SK-N-SH treated with all-trans-retinoic acid at 6 μM for 48 hours (cell line): ENCODE measurements at regions not wholly inside any gene's neighbourhood (a gene's known extent, or its start where the extent isn't known, plus 50 kb on each side); places are given as distances from the start of the nearest gene placed in this dataset.

Source experiments
- ATAC-seq: fragments of 200-7000 bp; cut with Tn5 transposase; 3 replicates; pipeline ENCODE4 v1.9.1; 2020; ENCODE audit warnings: mild to moderate bottlenecking, moderate library complexity
- ARNTL ChIP-seq: fragments of 450-650 bp; formaldehyde crosslinking; IDR thresholded peaks from 2 replicates; pipeline ENCODE4 v1.5.0; 2020; ENCODE audit warnings: low read depth, mild to moderate bottlenecking, moderate library complexity, borderline replicate concordance
- BACH2 ChIP-seq: fragments of 250-450 bp; sonication (Bioruptor Pico); IDR thresholded peaks from 2 replicates; pipeline ENCODE4 v1.9.0; 2021; ENCODE audit warnings: mild to moderate bottlenecking, borderline replicate concordance
- CREB5 ChIP-seq: fragments of 250-450 bp; sonication (Bioruptor Pico); IDR thresholded peaks from 2 replicates; pipeline ENCODE4 v1.5.1; 2020; ENCODE audit warnings: low read depth, mild to moderate bottlenecking, moderate library complexity
- CSDC2 ChIP-seq: fragments of 250-450 bp; sonication (Bioruptor Pico); IDR thresholded peaks from 2 replicates; pipeline ENCODE4 v1.5.0; 2020; ENCODE audit warnings: mild to moderate bottlenecking, moderate library complexity
- GLIS3 ChIP-seq: fragments of 250-450 bp; sonication (Bioruptor Pico); IDR thresholded peaks from 2 replicates; pipeline ENCODE4 v1.5.0; 2020; ENCODE audit warnings: mild to moderate bottlenecking, moderate library complexity
- ISL1 ChIP-seq: fragments of 250-450 bp; sonication (Bioruptor Pico); IDR thresholded peaks from 2 replicates; pipeline ENCODE4 v2.1.2; 2022; ENCODE audit warnings: mild to moderate bottlenecking, moderate library complexity
- OSR1 ChIP-seq: fragments of 250-450 bp; sonication (Bioruptor Pico); IDR thresholded peaks from 2 replicates; pipeline ENCODE4 v1.8.0; 2022; ENCODE audit warnings: moderate library complexity, mild to moderate bottlenecking, inconsistent platforms
- PATZ1 ChIP-seq: fragments of 250-450 bp; sonication (Bioruptor Pico); IDR thresholded peaks from 2 replicates; pipeline ENCODE4 v1.8.0; 2020; ENCODE audit warnings: mild to moderate bottlenecking, moderate library complexity, borderline replicate concordance
- PPARA ChIP-seq: fragments of 250-450 bp; sonication (Bioruptor Pico); IDR thresholded peaks from 2 replicates; pipeline ENCODE4 v1.5.0; 2020; ENCODE audit warnings: mild to moderate bottlenecking, borderline replicate concordance
- RARB ChIP-seq: fragments of 250-450 bp; sonication (Bioruptor Pico); IDR thresholded peaks from 2 replicates; pipeline ENCODE4 v1.8.0; 2021; ENCODE audit warnings: mild to moderate bottlenecking, moderate library complexity
- SNAI2 ChIP-seq: fragments of 250-450 bp; sonication (Bioruptor Pico); IDR thresholded peaks from 2 replicates; pipeline ENCODE4 v1.5.0; 2020; ENCODE audit warnings: mild to moderate bottlenecking, moderate library complexity
- TCF4 ChIP-seq: fragments of 250-450 bp; sonication (Bioruptor Pico); IDR thresholded peaks from 2 replicates; pipeline ENCODE4 v1.8.0; 2021; ENCODE audit warnings: mild to moderate bottlenecking, moderate library complexity, borderline replicate concordance
- TOX ChIP-seq: fragments of 250-450 bp; sonication (Bioruptor Pico); IDR thresholded peaks from 2 replicates; pipeline ENCODE4 v1.8.0; 2021; ENCODE audit warnings: mild to moderate bottlenecking, moderate library complexity, borderline replicate concordance
- ZC3H10 ChIP-seq: fragments of 250-450 bp; sonication (Bioruptor Pico); IDR thresholded peaks from 2 replicates; pipeline ENCODE4 v1.5.1; 2021; ENCODE audit warnings: mild to moderate bottlenecking, moderate library complexity
- ZFP3 ChIP-seq: fragments of 250-450 bp; sonication (Bioruptor Pico); IDR thresholded peaks from 2 replicates; pipeline ENCODE4 v1.5.0; 2020; ENCODE audit warnings: mild to moderate bottlenecking, moderate library complexity
- ZFP30 ChIP-seq: fragments of 450-650 bp; formaldehyde crosslinking; IDR thresholded peaks from 2 replicates; pipeline ENCODE4 v1.5.0; 2022; ENCODE audit warnings: mild to moderate bottlenecking, moderate library complexity
- ZNF565 ChIP-seq: fragments of 450-650 bp; formaldehyde crosslinking; conservative IDR thresholded peaks from 2 replicates; pipeline ENCODE4 v1.5.0; 2020; ENCODE audit warnings: low read depth, mild to moderate bottlenecking, moderate library complexity
- ZNF70 ChIP-seq: fragments of 450-650 bp; formaldehyde crosslinking; IDR thresholded peaks from 2 replicates; pipeline ENCODE4 v1.5.0; 2020; ENCODE audit warnings: mild to moderate bottlenecking, moderate library complexity
- ZNF8 ChIP-seq: fragments of 450-650 bp; formaldehyde crosslinking; IDR thresholded peaks from 2 replicates; pipeline ENCODE4 v1.5.0; 2020; ENCODE audit warnings: mild to moderate bottlenecking, moderate library complexity
- TF ChIP-seq, protein P1 (sequence below): fragments of 250-450 bp; sonication (Bioruptor Pico); IDR thresholded peaks from 2 replicates; pipeline ENCODE4 v1.8.0; 2021; ENCODE audit warnings: low read depth, mild to moderate bottlenecking, moderate library complexity, borderline replicate concordance
- TF ChIP-seq, protein P2 (sequence below): fragments of 250-450 bp; sonication (Bioruptor Pico); IDR thresholded peaks from 2 replicates; pipeline ENCODE4 v1.5.1; 2021; ENCODE audit warnings: mild to moderate bottlenecking, moderate library complexity

- TF ChIP-seq ISL1 (CRISPR knock-in tag): no peak
- TF ChIP-seq, protein P1, sequence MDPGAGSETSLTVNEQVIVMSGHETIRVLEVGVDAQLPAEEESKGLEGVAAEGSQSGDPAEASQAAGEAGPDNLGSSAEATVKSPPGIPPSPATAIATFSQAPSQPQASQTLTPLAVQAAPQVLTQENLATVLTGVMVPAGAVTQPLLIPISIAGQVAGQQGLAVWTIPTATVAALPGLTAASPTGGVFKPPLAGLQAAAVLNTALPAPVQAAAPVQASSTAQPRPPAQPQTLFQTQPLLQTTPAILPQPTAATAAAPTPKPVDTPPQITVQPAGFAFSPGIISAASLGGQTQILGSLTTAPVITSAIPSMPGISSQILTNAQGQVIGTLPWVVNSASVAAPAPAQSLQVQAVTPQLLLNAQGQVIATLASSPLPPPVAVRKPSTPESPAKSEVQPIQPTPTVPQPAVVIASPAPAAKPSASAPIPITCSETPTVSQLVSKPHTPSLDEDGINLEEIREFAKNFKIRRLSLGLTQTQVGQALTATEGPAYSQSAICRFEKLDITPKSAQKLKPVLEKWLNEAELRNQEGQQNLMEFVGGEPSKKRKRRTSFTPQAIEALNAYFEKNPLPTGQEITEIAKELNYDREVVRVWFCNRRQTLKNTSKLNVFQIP (CRISPR knock-in tag): no peak
- TF ChIP-seq CSDC2: no peak
- TF ChIP-seq ZNF565 (CRISPR knock-in tag): no peak
- no peak for TF ChIP-seq ZC3H10 (CRISPR knock-in tag)
- no peak for TF ChIP-seq RARB
- no peak for TF ChIP-seq ZFP30
- no peak for TF ChIP-seq SNAI2 (CRISPR knock-in tag)
- TF ChIP-seq ARNTL: no peak
- TF ChIP-seq OSR1 (CRISPR knock-in tag): no peak
- TF ChIP-seq BACH2 (CRISPR knock-in tag): no peak
- TF ChIP-seq TCF4 (CRISPR knock-in tag): no peak
- TF ChIP-seq CREB5 (CRISPR knock-in tag): no peak
- TF ChIP-seq PPARA (CRISPR knock-in tag): no peak
- ATAC-seq: no peak
These were observed 389.1 kb downstream of the GRIN2B start for GRCh38 chr12:13592063-13592942.

DNA sequence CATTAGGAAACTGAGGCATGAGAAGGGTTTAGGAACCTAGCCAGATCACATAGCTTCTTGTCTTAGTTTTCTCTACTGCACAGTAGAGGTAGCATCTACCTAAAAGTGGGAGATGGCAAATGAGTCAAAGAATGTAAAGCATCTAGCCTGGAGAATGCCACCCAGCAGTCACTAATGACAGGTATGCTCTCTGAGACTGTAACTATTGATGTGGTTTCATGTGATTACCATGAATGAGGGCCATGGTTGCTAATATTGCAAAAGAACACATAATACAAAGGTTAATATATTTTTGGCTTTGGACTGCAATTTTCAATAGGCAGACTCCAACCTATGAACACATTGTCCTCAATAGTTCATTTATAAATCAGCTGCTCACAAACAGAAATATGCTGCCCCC lies 389.9 kb downstream of the GRIN2B start:
- TF ChIP-seq PATZ1 (CRISPR knock-in tag): no peak
- no peak for TF ChIP-seq TCF4 (CRISPR knock-in tag)
- TF ChIP-seq BACH2 (CRISPR knock-in tag): no peak
- TF ChIP-seq OSR1 (CRISPR knock-in tag): no peak
- TF ChIP-seq, protein P2, sequence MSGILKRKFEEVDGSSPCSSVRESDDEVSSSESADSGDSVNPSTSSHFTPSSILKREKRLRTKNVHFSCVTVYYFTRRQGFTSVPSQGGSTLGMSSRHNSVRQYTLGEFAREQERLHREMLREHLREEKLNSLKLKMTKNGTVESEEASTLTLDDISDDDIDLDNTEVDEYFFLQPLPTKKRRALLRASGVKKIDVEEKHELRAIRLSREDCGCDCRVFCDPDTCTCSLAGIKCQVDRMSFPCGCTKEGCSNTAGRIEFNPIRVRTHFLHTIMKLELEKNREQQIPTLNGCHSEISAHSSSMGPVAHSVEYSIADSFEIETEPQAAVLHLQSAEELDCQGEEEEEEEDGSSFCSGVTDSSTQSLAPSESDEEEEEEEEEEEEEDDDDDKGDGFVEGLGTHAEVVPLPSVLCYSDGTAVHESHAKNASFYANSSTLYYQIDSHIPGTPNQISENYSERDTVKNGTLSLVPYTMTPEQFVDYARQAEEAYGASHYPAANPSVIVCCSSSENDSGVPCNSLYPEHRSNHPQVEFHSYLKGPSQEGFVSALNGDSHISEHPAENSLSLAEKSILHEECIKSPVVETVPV: no peak
- TF ChIP-seq ZNF70: no peak
- no peak for TF ChIP-seq TOX (CRISPR knock-in tag)
- TF ChIP-seq ZNF8: no peak
- no peak for TF ChIP-seq ZFP3 (CRISPR knock-in tag)
- TF ChIP-seq ZC3H10 (CRISPR knock-in tag): no peak
- TF ChIP-seq CSDC2: no peak
- no peak for ATAC-seq

DNA sequence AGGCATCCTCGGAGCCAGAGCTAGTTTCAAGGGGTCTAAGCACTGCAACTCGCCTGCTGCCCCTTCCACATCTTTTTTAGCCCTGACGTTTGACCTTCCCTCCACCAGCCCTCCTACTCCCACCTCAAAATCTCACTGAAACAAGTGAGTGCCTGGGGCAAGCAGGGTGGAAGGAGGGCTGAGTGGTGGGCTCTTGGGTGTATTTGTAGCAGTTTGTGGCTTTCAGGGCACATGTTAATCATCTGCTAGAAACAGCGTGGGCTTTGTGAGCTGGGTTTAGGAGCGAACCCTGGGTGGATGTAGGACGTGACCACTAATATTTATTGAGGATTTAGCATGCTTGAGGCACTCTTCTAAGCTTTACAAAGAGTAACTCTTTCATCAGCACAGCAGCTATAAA lies 390.3 kb downstream of the GRIN2B start:
- TF ChIP-seq OSR1 (CRISPR knock-in tag) (no peak), ZNF8 (no peak), CSDC2 (no peak), GLIS3 (no peak), ZNF70 (no peak)
- TF ChIP-seq, protein P1 (CRISPR knock-in tag): no peak
- ATAC-seq: no peak

DNA sequence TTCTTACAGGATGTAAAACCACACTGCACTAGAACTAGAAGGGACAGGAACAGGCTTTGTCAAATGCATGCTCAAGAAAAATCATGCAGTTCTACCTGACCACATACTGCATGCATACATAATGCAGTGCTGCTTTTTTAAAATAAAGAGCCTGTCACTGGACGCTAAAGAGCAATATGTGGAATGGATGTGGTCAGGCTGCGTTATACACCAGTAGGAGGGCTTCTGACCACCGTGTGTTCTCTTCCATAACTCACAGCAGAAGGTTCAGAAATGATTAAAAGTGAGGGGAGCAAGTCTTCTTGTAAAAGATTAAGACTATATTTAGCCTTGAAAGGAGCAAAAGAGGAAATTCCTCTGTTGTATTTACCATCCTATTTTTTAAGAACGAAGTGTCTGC lies 392.0 kb downstream of the EMP1 start:
- no peak for ATAC-seq
- TF ChIP-seq ZFP3 (CRISPR knock-in tag) (no peak), PATZ1 (CRISPR knock-in tag) (no peak), GLIS3 (no peak), TOX (CRISPR knock-in tag) (no peak), ISL1 (CRISPR knock-in tag) (no peak), RARB (no peak), ZNF565 (CRISPR knock-in tag) (no peak)
- TF ChIP-seq, protein P1 (CRISPR knock-in tag): no peak
